ENCODE measurements at regions not wholly inside any gene's neighbourhood (a gene's known extent, or its start where the extent isn't known, plus 50 kb on each side); places are given as distances from the start of the nearest gene placed in this dataset.

- H3K27ac ChIP-seq: no peak overlapping the region
- DNase-seq (ENCODE audit: low read depth in 1 of 2, low spot score in 2 of 2): no peak
- H3K36me3 ChIP-seq: no peaks in the 10 kb centered on the region
- no peaks in the 10 kb centered on the region for H3K4me1 ChIP-seq (replicated peaks)
- H3K9me3 ChIP-seq (replicated peaks): no peaks in the 10 kb centered on the region
- no peaks in the 10 kb centered on the region for H3K27me3 ChIP-seq (replicated peaks)
- no peak overlapping the region for H3K4me3 ChIP-seq
Observed at GRCh38 chr1:82907313-82907712, 1091.6 kb downstream of the TTLL7 start.

DNA sequence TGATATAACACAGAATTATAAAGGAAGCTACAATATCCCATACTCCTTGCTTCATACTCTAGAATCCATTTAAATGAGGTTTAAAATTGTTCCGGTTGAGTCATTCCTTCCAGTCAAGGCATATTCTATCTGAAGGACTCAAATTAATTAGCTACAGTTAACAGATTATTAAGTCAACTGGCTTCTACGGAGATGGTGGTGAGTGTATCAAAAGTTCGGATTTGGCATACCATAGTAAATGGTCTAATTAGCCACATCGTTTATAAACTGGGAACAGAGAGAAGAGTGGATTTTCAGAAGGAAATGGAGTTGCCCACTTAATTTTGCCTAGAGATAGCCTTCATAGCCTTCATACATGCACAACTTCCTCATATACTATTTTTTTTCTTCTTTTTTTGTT lies 1095.3 kb downstream of the TTLL7 start:
- Histone ChIP-seq H3K4me1 (replicated peaks) (no peaks in the 10 kb centered on the region), H3K4me3 (no peak overlapping the region), H3K36me3 (no peaks in the 10 kb centered on the region), H3K27ac (no peak overlapping the region), H3K27me3 (replicated peaks) (no peaks in the 10 kb centered on the region), H3K9me3 (replicated peaks) (no peaks in the 10 kb centered on the region)
- DNase-seq (ENCODE audit: low read depth in 1 of 2, low spot score in 2 of 2): no peak

DNA sequence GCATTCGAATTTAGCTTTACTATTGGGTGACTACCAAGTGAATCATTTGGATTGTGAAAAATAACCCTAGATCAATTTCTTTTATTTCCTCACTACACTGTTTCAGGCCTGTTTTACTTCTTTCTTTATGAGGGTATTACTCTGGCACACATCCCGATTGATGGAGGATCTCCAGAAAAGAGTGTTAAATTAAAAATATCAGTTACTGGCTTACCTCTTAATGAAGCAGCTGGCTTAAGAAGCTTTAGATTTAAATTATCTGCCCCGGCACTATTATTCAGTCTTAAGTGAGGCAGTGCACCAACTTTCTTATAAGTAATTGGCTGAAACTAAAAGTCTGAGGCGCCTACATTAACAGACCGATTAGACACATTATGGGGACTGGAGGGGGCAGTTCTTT lies 1097.4 kb downstream of the TTLL7 start:
- H3K4me1 ChIP-seq (replicated peaks): no peaks in the 10 kb centered on the region
- no peaks in the 10 kb centered on the region for H3K9me3 ChIP-seq (replicated peaks)
- no peak for DNase-seq (ENCODE audit: low read depth in 1 of 2, low spot score in 2 of 2)
- H3K27me3 ChIP-seq (replicated peaks): no peaks in the 10 kb centered on the region
- no peak overlapping the region for H3K4me3 ChIP-seq
- H3K36me3 ChIP-seq: no peaks in the 10 kb centered on the region
- no peak overlapping the region for H3K27ac ChIP-seq

DNA sequence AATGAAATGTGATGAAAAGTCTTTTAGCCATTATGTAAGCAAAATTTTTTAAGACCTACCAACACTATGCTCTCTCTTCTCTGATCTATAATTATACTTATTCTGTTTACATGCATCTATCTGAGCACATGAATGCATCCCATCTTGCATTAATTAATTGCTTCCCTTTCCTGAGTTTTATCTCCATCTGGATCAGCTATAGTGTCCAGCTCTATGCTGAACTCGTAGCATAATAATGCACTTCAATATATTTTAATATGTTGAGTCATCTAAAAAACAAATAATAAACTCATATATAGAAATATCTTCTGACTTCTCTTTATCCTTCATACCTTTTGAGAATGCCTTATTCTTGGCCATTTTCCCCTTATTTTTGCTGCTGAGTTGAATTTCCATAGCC lies 1097.8 kb downstream of the TTLL7 start:
- H3K36me3 ChIP-seq: no peaks in the 10 kb centered on the region
- no peak for DNase-seq (ENCODE audit: low read depth in 1 of 2, low spot score in 2 of 2)
- no peak overlapping the region for H3K27ac ChIP-seq
- no peak overlapping the region for H3K4me3 ChIP-seq
- no peaks in the 10 kb centered on the region for H3K9me3 ChIP-seq (replicated peaks)
- H3K4me1 ChIP-seq (replicated peaks): no peaks in the 10 kb centered on the region
- H3K27me3 ChIP-seq (replicated peaks): no peaks in the 10 kb centered on the region

- no peak overlapping the region for H3K27ac ChIP-seq
- no peak for DNase-seq (ENCODE audit: low read depth in 1 of 2, low spot score in 2 of 2)
- H3K27me3 ChIP-seq (replicated peaks): no peaks in the 10 kb centered on the region
- no peaks in the 10 kb centered on the region for H3K36me3 ChIP-seq
- no peaks in the 10 kb centered on the region for H3K9me3 ChIP-seq (replicated peaks)
- H3K4me3 ChIP-seq: no peak overlapping the region
- H3K4me1 ChIP-seq (replicated peaks): no peaks in the 10 kb centered on the region
Observed at GRCh38 chr1:82899017-82899416, 1098.3 kb downstream of the ADGRL2 start.

DNA sequence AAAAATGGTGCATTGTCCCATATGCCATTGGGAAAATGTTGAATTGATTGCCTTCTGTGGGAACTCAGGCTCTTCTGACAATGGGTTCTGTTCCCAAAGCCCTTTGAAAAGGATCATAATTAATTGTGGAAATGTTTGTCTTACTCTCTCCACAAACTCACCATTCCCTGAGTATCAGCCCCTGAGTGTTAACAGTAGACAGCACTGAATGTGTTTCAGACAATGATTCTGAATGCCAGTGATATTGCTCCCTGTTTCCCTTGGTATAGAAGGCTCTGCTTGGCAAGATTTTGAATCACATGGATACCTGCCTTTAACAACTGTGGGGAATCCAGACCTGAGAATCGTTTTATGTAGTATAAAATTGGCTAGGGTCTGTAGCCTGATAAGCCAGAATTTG lies 1096.8 kb downstream of the ADGRL2 start:
- no peaks in the 10 kb centered on the region for H3K4me1 ChIP-seq (replicated peaks)
- no peak for DNase-seq (ENCODE audit: low read depth in 1 of 2, low spot score in 2 of 2)
- no peak overlapping the region for H3K4me3 ChIP-seq
- H3K27ac ChIP-seq: no peak overlapping the region
- no peaks in the 10 kb centered on the region for H3K27me3 ChIP-seq (replicated peaks)
- no peaks in the 10 kb centered on the region for H3K36me3 ChIP-seq
- H3K9me3 ChIP-seq (replicated peaks): no peaks in the 10 kb centered on the region

GRCh38 chr1:82896036-82896435 lies 1095.3 kb downstream of the ADGRL2 start:
- Histone ChIP-seq H3K4me1 (replicated peaks) (no peaks in the 10 kb centered on the region), H3K9me3 (replicated peaks) (no peaks in the 10 kb centered on the region), H3K36me3 (no peaks in the 10 kb centered on the region), H3K4me3 (no peak overlapping the region), H3K27me3 (replicated peaks) (no peaks in the 10 kb centered on the region), H3K27ac (no peak overlapping the region)
- DNase-seq (ENCODE audit: low read depth in 1 of 2, low spot score in 2 of 2): no peak

DNA sequence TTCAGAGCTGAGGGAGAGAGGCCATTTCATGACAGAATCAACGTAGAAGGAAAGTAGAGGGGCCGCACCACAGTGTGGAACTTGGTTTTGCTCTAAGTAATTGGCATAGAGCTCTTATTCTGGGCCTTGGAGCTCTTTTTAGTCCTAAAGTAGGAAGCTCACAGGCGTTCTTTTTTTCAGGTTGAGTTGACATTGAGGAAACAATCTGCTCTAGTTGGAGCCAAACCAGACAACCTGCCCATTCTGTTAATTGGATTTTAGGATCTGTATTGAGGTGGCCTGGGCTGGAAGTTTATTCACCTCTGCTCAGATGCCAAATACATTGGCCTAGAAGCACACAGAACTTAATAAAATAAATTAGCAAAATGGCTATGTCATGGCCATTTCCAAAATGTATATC lies 1093.9 kb downstream of the ADGRL2 start:
- DNase-seq (ENCODE audit: low read depth in 1 of 2, low spot score in 2 of 2): no peak
- Histone ChIP-seq H3K27me3 (replicated peaks) (no peaks in the 10 kb centered on the region), H3K27ac (no peak overlapping the region), H3K9me3 (replicated peaks) (no peaks in the 10 kb centered on the region), H3K4me3 (no peak overlapping the region), H3K36me3 (no peaks in the 10 kb centered on the region), H3K4me1 (replicated peaks) (no peaks in the 10 kb centered on the region)

DNA sequence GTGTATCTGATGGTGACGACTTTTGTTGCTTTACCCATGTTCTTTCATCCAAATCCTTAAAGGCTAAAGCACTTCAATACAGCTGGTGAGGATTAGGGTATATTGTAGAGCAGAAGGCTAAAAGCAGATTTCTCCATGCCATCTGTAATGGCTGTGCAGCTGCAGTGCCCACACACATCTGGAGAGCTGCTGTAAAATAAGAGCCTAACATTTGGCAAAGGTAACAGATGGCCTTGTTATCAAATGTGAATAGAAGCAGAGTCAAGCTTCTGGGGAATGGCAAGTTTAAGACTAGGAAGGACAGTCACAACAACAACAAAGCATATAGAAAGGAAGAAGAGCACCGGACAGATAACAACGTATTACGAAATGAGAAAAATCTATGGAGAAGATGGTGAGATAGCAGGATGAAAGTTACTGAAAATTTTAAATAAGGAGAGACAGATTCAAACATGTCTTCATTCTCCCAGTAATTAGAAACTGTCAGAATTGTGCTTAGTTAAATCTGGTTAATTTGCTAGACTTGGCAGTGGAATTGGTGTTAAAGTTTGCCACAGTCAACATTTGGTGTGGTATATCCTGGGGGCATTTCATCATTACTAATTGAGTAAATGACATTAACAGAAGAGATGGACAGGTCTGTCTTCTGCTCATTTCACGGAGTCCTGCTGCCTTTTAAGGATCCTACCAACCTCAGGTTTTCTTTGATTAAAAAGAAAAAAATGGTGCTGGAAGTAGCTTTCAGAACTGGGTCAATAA lies 1093.2 kb downstream of the ADGRL2 start:
- Histone ChIP-seq H3K36me3 (no peaks in the 10 kb centered on the region), H3K4me3 (no peak overlapping the region), H3K27ac (no peak overlapping the region), H3K4me1 (replicated peaks) (no peaks in the 10 kb centered on the region), H3K27me3 (replicated peaks) (no peaks in the 10 kb centered on the region), H3K9me3 (replicated peaks) (no peaks in the 10 kb centered on the region)
- DNase-seq (ENCODE audit: low read depth in 1 of 2, low spot score in 2 of 2): no peak

DNA sequence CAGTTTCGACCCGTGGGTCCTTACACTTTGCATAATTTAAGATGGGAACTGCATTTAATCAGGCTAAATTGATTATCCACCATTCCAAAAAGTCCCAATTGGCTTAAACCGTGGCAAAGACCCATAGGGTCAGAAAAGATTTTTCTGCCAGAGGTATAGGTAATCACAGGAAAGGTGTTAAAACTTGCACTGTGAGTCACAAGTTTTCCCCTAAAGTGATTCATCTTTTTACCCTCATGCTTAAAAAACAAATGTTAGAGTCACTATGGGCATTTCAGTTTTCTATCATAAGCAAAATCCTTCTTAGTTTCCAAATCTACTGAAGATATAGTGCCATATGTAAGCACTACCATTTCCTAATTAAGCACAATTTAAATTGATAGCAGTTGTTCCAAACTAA lies 1079.8 kb downstream of the ADGRL2 start:
- Histone ChIP-seq H3K27ac (no peak overlapping the region), H3K4me3 (no peak overlapping the region), H3K9me3 (replicated peaks) (no peaks in the 10 kb centered on the region)

DNA sequence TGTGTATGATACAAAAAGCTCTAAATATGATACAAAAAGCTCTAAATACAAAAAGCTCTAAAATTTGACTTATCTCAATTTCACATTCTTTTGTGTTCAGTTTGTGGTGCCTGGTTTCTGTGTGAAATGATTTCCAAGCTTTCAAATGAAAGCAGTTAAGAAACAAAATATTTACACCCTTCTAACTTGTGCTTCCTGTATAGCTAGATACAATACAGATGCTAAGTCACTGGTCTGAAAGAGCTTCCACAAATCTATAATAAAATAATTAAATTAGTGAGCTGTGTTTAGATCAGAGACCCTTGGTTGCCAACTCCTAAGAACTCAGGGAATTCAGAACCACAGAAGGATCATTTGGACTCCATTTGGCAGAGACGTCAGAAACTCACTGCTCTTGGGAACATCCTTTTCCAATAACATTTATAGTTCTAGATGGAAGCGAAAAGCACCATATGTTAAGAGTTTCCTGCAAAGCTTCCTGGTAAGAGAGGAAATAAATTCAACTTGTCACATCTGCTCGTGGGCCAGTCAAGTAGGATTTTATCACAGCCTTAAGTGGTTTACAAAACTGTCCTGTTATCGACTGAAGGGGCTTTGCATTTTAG lies 1079.1 kb downstream of the ADGRL2 start:
- Histone ChIP-seq H3K27ac (no peak overlapping the region), H3K4me3 (no peak overlapping the region), H3K4me1 (replicated peaks) (no peaks in the 10 kb centered on the region), H3K36me3 (no peaks in the 10 kb centered on the region), H3K27me3 (replicated peaks) (no peaks in the 10 kb centered on the region), H3K9me3 (replicated peaks) (no peaks in the 10 kb centered on the region)
- no peak for DNase-seq (ENCODE audit: low read depth in 1 of 2, low spot score in 2 of 2)

More for the DNA sequence above, 1079.8 kb downstream of the ADGRL2 start:
- no peaks in the 10 kb centered on the region for H3K4me1 ChIP-seq (replicated peaks)
- H3K27me3 ChIP-seq (replicated peaks): no peaks in the 10 kb centered on the region
- H3K36me3 ChIP-seq: no peaks in the 10 kb centered on the region
- DNase-seq (ENCODE audit: low read depth in 1 of 2, low spot score in 2 of 2): no peak

- DNase-seq (ENCODE audit: low read depth in 1 of 2, low spot score in 2 of 2): no peak
- H3K27me3 ChIP-seq (replicated peaks): no peaks in the 10 kb centered on the region
- no peak overlapping the region for H3K4me3 ChIP-seq
- no peak overlapping the region for H3K27ac ChIP-seq
- no peaks in the 10 kb centered on the region for H3K4me1 ChIP-seq (replicated peaks)
- no peaks in the 10 kb centered on the region for H3K9me3 ChIP-seq (replicated peaks)
- no peaks in the 10 kb centered on the region for H3K36me3 ChIP-seq
Observed at GRCh38 chr1:82875170-82875569, 1074.4 kb downstream of the ADGRL2 start.

- no peaks in the 10 kb centered on the region for H3K27me3 ChIP-seq (replicated peaks)
- DNase-seq (ENCODE audit: low read depth in 1 of 2, low spot score in 2 of 2): no peak
- H3K4me1 ChIP-seq (replicated peaks): no peaks in the 10 kb centered on the region
- no peaks in the 10 kb centered on the region for H3K9me3 ChIP-seq (replicated peaks)
- no peak overlapping the region for H3K27ac ChIP-seq
- no peak overlapping the region for H3K4me3 ChIP-seq
- H3K36me3 ChIP-seq: no peaks in the 10 kb centered on the region
Observed at GRCh38 chr1:82874041-82874440, 1073.3 kb downstream of the ADGRL2 start.

- no peak overlapping the region for H3K4me3 ChIP-seq
- no peak for DNase-seq (ENCODE audit: low read depth in 1 of 2, low spot score in 2 of 2)
- H3K36me3 ChIP-seq: no peaks in the 10 kb centered on the region
- H3K9me3 ChIP-seq (replicated peaks): no peaks in the 10 kb centered on the region
- H3K27ac ChIP-seq: no peak overlapping the region
- no peaks in the 10 kb centered on the region for H3K4me1 ChIP-seq (replicated peaks)
- no peaks in the 10 kb centered on the region for H3K27me3 ChIP-seq (replicated peaks)
Observed at GRCh38 chr1:82870332-82870731, 1069.6 kb downstream of the ADGRL2 start.

DNA sequence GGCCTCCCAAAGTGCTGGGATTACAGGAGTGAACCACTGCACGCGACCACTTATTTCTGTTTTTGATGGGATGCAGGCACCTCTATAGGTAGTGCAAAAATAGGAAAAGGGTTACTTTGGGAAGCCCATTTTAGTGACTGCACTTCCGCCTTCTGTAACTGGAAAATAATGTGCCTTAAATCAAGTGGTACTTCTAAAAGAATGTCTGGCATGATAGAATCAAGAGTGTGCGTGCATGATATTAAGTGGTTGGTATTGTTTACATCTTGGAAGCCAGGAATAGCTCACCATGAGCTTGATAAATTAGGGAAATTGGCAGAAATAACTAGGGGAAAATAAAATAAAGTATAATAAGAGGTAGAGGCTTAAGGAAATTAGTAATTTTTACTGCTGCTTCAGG lies 1067.0 kb downstream of the ADGRL2 start:
- DNase-seq (ENCODE audit: low read depth in 1 of 2, low spot score in 2 of 2): no peak
- Histone ChIP-seq H3K4me3 (no peak overlapping the region), H3K36me3 (no peaks in the 10 kb centered on the region), H3K27ac (no peak overlapping the region), H3K9me3 (replicated peaks) (no peaks in the 10 kb centered on the region), H3K27me3 (replicated peaks) (no peaks in the 10 kb centered on the region), H3K4me1 (replicated peaks) (no peaks in the 10 kb centered on the region)
